GM19025 (cell line): ENCODE measurements at regions not wholly inside any gene's neighbourhood (a gene's known extent, or its start where the extent isn't known, plus 50 kb on each side); places are given as distances from the start of the nearest gene placed in this dataset.

Experiments
- ATAC-seq: cut with Tn5 transposase; IDR thresholded peaks from one replicate; pipeline ENCODE4 v1.9.1; 2021; ENCODE audit warnings: mild to moderate bottlenecking, low read depth, moderate library complexity; ENCODE audit not compliant: unreplicated experiment

DNA sequence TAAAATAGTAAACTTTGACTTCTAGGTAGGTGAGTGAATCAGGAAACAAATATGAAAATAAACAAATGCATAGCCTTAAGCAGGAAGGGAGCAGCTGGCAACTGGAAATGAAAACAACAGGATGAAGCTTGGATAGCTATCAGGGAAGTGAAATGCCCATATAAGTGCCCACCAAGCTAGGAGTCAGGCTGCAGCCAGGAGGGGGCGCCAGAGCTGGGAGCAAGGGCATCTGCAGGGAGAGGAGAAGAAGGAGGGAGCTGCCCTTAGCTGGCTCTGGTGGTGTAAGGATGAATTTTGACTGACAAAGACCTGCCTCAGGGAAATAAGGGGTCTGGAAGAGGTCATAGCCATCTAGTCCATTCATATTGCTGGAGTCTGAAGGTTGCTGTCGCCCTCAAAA is 298.3 kb downstream of the TDRD15 start:
- no peak for ATAC-seq

DNA sequence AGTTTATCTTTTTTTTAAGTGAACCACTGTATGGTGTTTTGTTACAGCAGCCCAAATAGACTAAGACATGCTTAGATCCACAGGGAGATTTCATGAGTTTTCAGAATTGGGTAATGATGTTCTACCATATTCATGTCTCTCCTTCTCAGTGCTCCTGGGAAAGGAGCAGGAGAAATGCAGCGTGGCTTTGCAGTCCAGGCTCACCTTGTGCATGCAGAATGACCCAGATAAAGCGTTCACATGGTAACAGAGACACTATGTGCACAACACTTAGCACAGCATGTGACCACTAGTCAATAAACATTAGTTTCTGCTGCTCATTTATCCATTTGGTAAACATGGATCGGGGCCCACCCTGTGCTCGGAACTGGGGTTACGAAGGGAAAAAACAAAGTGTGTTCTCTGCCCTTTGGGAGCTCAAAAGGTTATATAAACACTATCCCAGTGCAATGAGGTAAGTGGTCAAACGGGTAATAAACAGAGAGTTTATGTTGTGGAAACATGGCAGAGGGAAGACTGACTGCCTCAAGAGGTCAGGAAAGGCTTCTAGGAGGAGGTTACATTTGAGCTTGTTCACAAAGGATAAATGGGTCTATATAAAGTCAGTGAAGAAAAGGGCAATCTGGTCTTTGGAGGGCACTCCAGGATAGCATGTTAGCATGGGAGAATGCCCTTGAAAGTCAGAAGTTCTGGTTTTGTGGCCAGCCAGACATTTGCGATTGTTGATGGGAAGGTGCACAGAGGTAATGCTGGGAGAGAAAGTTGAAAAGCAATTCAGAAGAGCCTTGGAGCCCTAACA is 299.2 kb downstream of the TDRD15 start:
- no peak for ATAC-seq

DNA sequence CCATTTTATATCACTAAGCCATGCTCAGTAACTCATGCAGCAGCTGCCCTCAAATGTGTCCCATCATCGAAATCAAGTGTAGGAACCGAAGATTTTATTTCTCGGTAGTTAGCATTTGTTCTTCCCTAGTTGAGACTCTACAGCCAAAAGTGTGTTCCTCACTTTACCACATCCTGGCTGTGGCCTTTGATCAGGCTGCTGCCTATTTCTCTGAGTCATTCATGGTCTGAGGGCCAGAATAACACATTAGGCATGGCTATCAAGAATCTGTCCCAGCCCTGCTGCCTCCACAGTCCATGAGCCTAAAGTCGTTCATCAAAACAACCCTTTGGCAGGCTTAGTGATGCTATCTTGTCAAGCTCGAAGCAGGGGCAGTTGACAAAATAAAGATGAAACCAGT is 300.1 kb downstream of the TDRD15 start:
- no peak for ATAC-seq

DNA sequence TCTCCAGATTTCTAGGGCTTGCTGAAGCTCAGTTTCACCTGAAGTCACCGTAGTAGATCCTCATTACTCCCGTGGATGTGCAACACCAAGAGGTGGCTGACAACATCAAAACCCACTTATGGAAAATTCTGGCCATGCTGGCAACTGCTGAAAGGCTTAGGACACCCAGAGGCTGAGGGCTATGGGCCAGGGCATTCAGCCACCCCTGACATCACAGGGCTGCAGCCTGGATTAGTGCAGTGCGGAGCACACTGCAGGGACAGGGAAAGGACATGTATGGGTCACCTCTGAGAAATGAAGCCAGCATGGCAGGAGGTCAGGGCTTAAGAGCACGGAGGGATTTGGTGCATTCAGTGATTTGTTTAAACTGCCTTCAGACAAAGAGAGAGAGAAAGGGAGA is 300.6 kb downstream of the TDRD15 start:
- no peak for ATAC-seq

DNA sequence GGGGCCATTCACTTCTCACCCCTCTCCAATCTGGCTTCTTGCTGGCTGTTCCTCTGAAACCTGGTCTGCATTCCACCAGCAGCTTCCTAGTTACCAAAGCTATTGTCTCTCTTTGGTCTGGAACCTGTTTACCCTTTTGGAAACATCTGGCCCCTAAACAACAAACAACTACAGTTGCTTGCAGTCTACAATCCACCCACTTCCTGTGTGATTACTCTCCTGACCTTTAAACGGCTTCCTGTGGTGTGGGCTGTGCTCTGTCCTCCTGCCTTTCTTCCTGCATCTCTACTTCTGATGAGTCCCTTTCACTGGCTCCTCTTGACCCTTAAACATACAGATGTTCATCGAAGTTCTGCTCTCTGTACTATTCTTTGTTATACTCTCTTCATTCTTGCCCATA is 303.8 kb downstream of the TDRD15 start:
- peak; percentile 52 for ATAC-seq

DNA sequence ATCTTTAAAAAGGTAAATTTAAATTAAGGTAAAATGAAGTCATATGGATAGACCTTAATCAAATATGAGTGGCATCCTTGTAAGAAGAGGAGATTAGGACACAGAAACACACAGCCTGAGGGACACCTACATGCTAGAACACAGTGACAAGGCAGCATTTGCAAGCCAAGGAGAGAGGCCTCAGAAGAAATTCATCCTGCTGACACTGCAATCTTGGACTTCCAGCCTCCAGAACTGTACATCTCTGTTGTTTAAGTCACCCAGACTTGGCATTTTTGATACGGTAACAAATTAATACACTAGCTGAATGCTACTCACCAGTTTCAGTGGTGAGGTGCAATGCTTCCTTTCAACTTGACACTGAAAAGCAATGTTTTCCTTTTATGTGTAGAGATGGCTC is 305.0 kb downstream of the TDRD15 start:
- no peak for ATAC-seq

DNA sequence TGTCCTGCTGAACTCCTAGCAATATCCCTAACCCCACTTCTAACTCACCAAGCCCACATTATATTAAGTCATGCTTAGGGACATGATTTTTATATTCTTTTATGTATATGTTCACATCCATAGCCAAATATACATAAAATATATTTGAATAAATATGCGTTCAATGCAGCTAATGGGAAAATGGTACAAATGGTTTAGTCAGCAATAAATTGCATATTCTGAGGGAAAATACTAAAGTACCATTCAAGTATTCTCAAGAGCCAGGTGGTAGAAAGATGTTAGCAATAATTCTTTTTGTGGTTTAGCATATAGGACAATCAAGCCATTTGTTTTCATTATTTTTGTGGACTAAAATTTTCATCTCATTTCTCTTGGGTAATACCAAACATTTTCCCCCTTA is 306.0 kb downstream of the TDRD15 start:
- ATAC-seq, result no peak

DNA sequence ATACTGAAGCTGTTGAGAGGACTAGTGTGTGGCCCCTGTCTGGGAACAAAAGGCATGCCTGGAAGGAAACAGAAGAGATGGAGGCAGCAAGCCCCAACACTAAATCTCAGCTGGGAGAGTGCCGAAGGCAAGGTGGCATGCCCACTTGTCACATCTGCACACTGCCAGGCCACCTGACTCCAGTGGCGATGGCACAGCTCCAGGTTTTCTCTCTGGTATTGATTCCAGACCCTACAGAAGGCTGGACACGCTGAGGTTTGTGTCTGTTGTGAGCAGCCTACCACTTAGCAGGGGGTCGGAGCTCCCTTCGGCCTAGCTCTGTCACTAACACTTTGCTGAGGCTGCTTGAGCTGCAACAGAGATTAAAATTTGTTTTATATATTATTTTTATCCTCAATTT is 307.3 kb downstream of the TDRD15 start:
- no peak for ATAC-seq

DNA sequence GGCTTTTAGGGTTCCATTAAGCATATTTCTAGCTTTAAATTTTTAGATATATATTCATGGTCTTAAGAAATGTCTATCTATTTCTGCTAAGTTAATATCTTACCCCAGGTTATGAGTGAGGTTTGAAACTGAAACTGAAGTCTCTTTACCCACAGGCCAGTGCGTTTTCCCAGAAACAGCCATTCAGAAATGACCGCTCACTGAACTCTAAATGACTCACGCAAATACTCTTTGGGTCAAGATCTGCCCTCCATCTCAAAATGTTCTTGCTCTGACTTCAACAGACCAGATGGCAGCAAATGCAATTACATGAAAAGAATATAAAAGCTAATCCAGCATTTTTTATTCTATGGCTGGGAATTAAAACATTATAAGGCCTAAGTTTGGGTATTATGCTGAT is 315.2 kb downstream of the TDRD15 start:
- ATAC-seq, result peak; percentile 59

DNA sequence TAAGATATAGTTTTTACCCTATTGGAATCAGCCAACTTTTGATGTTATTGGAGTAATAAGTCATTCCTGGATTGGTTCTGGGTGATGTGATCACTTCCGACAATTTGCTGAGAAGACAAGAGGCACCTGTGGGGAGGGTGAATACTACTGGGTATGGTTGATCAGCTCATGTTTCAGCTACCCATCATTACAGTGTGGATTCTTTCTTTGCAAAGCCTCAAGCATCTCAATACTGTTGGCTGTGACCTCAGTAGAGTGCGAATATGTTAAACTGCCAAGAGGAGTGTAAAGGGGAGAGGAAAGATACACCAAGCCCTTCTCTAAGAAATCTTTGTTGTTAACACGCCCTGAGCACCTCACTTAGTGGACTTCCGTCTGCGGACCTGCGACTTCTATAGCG is 317.7 kb downstream of the TDRD15 start:
- no peak for ATAC-seq

DNA sequence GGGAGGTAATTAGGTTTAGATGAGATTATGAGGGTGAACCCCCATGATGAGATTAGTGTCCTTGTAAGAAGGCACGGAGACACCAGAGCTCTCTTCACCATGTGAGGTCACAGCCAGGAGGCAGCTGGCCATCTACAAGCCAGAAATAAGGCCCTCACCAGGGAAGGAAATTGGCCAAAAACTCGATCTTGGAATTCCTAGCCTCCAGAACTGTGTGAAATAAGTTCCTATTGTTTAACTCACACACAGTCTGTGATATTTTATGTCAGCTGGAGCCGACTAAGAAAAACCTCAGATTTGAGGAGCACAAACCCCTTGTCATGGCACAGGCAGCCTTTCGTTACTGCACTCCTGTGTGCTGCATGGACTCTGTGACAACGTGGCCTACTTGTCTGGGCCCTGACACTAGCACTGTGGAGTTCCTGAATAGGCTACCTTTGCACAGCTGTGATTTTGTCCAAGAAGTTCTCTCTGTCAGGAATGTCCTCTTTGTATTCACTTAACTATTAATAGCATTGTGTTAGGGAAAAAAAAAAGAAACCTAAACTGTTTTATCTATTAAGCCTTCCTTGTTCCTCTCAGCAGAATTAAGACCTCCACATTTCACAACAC is 319.8 kb downstream of the TDRD15 start:
- no peak for ATAC-seq

DNA sequence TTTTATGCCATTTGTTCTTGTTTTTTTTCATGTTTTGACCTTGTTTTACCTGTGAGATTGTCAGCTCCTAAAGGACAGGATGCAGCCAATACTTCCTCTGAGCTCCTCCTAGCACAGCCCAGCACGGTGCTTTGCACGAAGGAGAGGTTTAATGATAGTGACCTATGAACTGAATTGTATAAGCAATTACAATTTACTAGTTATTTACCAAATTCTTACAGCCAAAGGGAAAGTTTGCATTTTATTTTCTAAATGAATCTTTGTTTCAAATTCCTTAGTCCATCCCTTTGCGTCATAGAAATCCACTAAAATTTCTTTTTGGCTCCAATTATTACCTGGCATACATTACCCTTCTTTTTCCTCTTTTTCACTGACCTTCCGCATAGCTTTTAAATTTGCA is 326.1 kb downstream of the TDRD15 start:
- no peak for ATAC-seq

DNA sequence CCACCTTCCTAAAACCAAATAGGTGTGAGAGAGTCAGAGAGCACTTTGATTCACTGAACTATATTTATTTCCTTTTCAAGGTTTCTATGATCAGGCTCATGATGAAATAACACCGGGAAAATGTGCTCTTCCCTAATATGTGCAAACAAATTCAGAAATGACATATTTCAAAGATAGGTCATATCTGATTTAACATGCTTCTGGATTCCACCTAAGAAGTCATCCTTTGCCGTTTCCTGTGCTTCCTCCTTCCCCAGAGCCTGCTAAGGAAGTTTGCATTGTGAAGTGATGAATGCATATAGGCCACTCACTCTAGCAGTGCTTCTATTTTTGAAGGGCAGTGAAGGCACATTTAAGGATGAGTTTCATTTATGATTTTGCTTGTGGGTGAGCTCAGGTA is 327.6 kb downstream of the TDRD15 start:
- no peak for ATAC-seq

DNA sequence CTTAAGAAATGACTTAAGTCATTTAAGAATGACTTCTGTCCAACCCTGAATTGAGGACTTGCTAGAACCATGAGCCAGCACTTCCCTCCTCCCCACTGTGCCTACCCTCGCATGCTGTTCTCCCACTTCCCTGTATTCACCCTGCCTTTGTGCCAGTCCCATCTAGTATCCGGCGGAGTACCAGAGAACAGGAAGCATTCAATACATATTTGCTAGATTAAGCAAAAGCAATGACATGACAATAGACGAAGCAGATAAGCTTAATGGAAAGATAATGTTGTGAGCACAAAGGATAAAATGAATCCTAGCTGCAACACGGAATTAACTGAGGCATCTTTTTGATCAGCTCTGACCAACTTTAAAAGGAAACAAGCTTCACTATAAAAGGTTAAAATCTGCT is 328.5 kb downstream of the TDRD15 start:
- ATAC-seq, result no peak

DNA sequence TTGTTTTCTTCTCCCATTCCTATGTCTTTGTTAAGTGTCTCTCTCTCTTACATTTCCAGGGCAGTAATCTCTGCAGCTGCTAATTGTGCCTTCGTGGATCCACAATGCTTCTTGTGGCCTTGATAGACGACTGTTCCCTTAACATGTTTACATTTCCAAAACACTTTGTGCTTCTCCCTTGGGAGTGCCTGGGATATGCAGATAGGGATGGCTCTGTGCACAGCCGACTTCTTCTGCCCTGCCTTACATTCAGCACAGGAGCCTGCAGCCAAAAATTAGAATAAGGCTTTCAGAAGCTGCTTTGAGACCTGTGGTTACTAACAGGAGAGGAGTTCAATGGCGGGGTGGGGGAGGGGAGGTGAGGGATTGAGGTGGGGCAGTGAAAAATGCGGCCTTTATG is 328.9 kb downstream of the TDRD15 start:
- no peak for ATAC-seq

DNA sequence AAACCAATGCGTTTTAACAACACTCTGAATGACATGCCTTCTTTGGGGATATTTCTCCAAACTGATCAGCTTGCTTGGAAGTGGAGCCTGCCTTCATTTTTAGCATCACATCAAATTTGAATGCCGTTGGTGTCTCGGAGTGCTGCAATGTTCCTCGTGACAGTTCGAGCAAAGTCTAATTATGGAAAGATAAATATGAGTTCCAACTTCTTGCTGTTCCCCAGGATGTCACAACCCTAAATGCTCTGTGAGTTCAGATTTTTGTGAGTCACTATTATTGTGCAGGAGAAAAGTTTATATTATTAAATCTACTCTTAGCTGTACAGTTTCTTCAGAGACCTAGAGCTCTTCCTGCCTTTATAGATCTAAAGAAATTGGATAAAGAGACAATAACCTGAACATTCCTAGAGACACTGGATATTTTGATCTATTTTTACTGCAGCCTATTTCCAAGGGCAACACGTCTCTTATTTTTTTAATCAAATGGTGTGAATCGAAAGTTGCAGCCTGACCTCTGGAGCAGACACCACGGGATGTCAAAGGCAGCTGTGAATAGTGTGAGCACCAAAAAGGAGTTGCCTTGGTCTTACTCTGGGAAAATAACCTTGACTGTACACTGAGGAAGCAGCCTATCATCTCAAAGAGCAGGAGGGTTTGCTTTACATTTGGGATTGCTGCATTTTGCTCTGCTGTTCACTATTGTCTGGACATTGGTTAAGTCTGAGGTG is 330.1 kb downstream of the TDRD15 start:
- ATAC-seq, result no peak

DNA sequence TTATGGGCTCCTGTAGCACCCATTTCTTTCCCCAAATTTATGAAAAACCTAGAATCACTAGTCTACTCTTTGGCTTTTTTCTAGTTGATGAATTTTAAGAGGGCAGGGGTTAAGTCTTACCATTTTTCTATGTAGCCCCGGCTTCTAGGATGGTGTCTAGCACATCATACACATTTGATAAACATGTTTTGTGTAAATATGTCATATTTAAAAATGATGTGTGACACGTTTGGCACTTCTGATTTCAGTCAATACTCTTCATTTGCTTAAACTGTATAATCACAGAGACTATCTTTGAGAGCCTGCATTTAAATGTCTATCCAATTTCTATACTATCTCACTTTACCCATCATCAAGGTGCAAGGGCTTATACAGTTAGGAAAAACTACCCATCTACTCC is 331.1 kb downstream of the TDRD15 start:
- no peak for ATAC-seq

DNA sequence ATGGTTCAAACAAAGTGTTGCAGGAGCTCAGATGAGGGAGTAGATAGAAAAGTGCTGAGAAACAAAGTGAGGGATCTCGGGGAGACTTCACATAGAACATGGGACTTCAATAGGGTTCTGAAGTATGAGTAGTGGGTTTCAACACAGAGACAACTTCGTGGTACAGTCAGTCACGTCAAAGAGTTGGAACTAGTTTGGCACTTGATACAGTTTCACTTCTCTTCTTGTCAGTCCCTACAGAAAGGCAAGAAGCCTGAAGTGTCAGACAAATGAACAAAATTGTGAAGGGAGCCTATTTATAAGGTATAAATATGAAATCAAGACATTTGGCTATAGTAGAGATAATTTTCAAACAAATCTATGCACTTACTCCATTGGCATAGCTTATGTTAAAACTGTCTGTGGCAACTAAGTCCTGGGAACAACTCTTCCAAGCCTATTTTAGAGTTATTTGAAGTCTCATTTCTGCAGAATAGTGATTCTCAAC is 338.0 kb downstream of the TDRD15 start:
- no peak for ATAC-seq

DNA sequence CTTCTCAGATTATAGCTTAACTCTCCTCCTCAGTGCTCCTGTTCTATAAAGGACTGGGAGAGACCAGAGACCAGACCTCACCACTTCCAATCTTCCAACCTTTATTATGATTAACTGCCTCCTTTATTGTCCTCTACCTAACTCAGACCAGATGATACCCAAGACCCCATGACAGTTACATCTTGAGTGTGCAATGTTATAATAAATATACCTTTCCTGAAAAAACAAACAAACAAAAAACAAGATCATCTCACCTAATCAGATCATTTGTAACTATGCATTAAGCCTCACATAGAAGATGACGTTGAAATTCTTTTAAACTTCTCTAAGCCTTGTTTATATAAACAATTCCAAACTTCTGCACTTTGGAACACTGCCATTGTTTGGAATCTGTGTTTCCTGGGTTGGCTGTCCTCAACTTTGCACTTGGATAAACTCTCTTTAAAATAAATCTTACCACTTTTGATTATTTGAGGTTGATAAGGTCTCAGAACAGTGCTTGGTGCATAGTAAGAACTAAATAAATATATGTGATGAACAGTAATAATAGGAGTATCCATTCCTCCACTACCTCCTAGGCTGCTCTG is 342.7 kb downstream of the TDRD15 start:
- no peak for ATAC-seq

DNA sequence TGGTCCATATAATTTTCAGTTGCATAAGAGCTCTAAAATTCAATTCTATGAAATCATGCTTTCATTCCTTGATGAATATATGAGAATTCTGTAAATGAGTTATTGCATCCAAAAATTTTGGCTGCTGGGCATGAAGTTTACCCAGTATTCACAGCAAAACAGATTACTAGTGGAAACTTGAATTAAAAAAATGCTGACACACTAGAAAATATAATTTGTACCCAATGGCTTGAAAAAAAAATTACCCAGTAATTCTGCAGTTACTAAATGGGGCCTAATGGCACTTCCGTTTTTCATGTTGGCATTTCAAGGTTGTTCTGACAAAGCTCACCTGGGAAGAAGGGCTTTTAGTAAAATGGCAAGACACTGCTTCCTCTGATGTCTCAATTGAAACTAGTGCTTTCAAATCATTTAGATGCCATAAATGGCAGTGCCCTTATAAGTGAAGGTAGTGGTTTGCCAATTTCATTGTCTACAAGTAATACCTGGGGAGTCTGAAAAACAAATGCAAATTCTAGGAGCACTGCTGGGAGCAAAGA is 343.6 kb downstream of the TDRD15 start:
- ATAC-seq, result no peak

DNA sequence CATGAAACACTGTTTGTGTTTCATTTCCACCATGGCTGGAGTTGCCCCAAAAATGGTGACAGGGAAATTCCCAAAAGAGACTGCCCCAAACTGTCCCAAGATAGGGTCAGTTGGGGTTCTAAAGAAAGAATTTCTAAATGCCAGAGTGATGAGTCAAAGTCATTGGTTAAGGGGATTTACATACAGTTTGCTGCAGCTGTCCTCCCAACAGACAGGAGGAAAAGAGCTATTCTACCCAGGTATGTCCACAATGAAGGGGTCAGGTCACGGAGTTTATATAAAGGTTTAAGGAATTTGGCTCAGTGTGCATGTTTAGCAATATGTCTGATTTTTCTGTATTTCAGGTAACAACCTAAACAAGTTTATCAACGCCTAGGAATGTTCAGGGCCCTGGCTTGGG is 344.1 kb downstream of the TDRD15 start:
- no peak for ATAC-seq
